Mesenchymal stem cell (in vitro differentiated cells and primary cell): ENCODE measurements at regions not wholly inside any gene's neighbourhood (a gene's known extent, or its start where the extent isn't known, plus 50 kb on each side); places are given as distances from the start of the nearest gene placed in this dataset.
A peak's percentile ranks its signal among the peaks of the same experiment; 100 is the strongest.

Experiments
- DNase-seq: peaks from one replicate; pipeline ENCODE4 v3.0.0-alpha.2; 2013
- H2AFZ ChIP-seq: one replicate; pipeline ENCODE4 v1.6.1; 2013; ENCODE audit warnings: low read depth, mild to moderate bottlenecking, control low read depth, inconsistent platforms, low read length, moderate library complexity
- H2AK5ac ChIP-seq: 2 replicates; pipeline ENCODE4 v1.6.1; 2013; ENCODE audit warnings: low read length, moderate library complexity, mild to moderate bottlenecking, inconsistent platforms; ENCODE audit not compliant: severe bottlenecking
- H2BK120ac ChIP-seq: one replicate; pipeline ENCODE4 v1.6.1; 2013; ENCODE audit warnings: low read depth, mild to moderate bottlenecking, inconsistent platforms, low read length, moderate library complexity
- H2BK12ac ChIP-seq, 2 experiments: one replicate each; pipeline ENCODE4 v1.6.1; 2013; ENCODE audit warnings: inconsistent platforms in 2 of 2, low read length in 2 of 2, mild to moderate bottlenecking in 2 of 2, moderate library complexity in 2 of 2, control low read depth in 1 of 2
- H2BK15ac ChIP-seq: one replicate; pipeline ENCODE4 v1.6.1; 2013; ENCODE audit warnings: mild to moderate bottlenecking, low read depth, inconsistent platforms; ENCODE audit not compliant: poor library complexity, severe bottlenecking
- H2BK5ac ChIP-seq: 2 replicates; pipeline ENCODE4 v1.6.1; 2013; ENCODE audit warnings: low read depth, mild to moderate bottlenecking, low read length, control low read depth, inconsistent platforms; ENCODE audit not compliant: poor library complexity, severe bottlenecking
- H3K14ac ChIP-seq, 2 experiments: one replicate each; pipeline ENCODE4 v1.6.1; 2013; ENCODE audit warnings: inconsistent platforms in 2 of 2, low read length in 2 of 2, control low read depth in 1 of 2, mild to moderate bottlenecking in 1 of 2, moderate library complexity in 1 of 2
- H3K18ac ChIP-seq, 2 experiments: one replicate each; pipeline ENCODE4 v1.6.1; 2013; ENCODE audit warnings: inconsistent platforms in 2 of 2, low read length in 2 of 2, control low read depth in 1 of 2, low read depth in 1 of 2, mild to moderate bottlenecking in 1 of 2
- H3K23ac ChIP-seq, 2 experiments: one replicate each; pipeline ENCODE4 v1.6.1; 2013; ENCODE audit warnings: inconsistent platforms in 2 of 2, low read length in 2 of 2, mild to moderate bottlenecking in 2 of 2, moderate library complexity in 2 of 2, control low read depth in 1 of 2
- H3K27ac ChIP-seq: 2 replicates; pipeline ENCODE4 v1.5.1; 2013; ENCODE audit warnings: mild to moderate bottlenecking, moderate library complexity, low read length, control low read depth, inconsistent platforms; ENCODE audit not compliant: poor library complexity, severe bottlenecking
- H3K27me3 ChIP-seq, 2 experiments: 2 replicates each; pipeline versions ENCODE4 v1.6.1 to v1.7.0; 2013; ENCODE audit warnings: low read length in 2 of 2, mild to moderate bottlenecking in 2 of 2, moderate library complexity in 2 of 2, control low read depth in 1 of 2, inconsistent platforms in 1 of 2; ENCODE audit not compliant: control insufficient read depth in 1 of 2, insufficient read depth in 1 of 2
- H3K36me3 ChIP-seq, 2 experiments: 2 replicates each; pipeline versions ENCODE4 v1.6.1 to v1.7.0; 2013; ENCODE audit warnings: low read length in 2 of 2, control low read depth in 1 of 2, inconsistent platforms in 1 of 2, low read depth in 1 of 2, mild to moderate bottlenecking in 1 of 2; ENCODE audit not compliant: insufficient read depth in 2 of 2, control insufficient read depth in 1 of 2
- H3K4ac ChIP-seq, 2 experiments: one replicate each; pipeline ENCODE4 v1.6.1; 2013; ENCODE audit warnings: inconsistent platforms in 2 of 2, low read length in 2 of 2, mild to moderate bottlenecking in 2 of 2, moderate library complexity in 2 of 2, control low read depth in 1 of 2, low read depth in 1 of 2
- H3K4me1 ChIP-seq: 2 replicates; pipeline ENCODE4 v1.6.1; 2013; ENCODE audit warnings: low read depth, low read length, control low read depth; ENCODE audit not compliant: control insufficient read depth, insufficient read depth
- H3K4me2 ChIP-seq: 2 replicates; pipeline ENCODE4 v1.6.1; 2013; ENCODE audit warnings: low read length, mild to moderate bottlenecking, inconsistent platforms; ENCODE audit not compliant: poor library complexity, severe bottlenecking
- H3K4me3 ChIP-seq, 2 experiments: 2 replicates each; pipeline versions ENCODE4 v1.5.1 to v1.7.0; 2013; ENCODE audit warnings: low read length in 2 of 2, mild to moderate bottlenecking in 2 of 2, control low read depth in 1 of 2, low read depth in 1 of 2; ENCODE audit not compliant: insufficient read depth in 1 of 2
- H3K79me1 ChIP-seq: replicated peaks from 2 replicates; pipeline ENCODE4 v1.6.1; 2013; ENCODE audit warnings: mild to moderate bottlenecking, control low read depth, low read length, inconsistent platforms; ENCODE audit not compliant: poor library complexity, severe bottlenecking
- H3K9ac ChIP-seq: 2 replicates; pipeline ENCODE4 v1.7.0; 2013; ENCODE audit warnings: mild to moderate bottlenecking, low read length, moderate library complexity
- H3K9me3 ChIP-seq: 2 replicates; pipeline ENCODE4 v1.7.0; 2013; ENCODE audit warnings: mild to moderate bottlenecking, low read length; ENCODE audit not compliant: control insufficient read depth
- H4K8ac ChIP-seq: one replicate; pipeline ENCODE4 v1.6.1; 2013; ENCODE audit warnings: inconsistent platforms, mild to moderate bottlenecking, low read length, moderate library complexity
- H4K91ac ChIP-seq: one replicate; pipeline ENCODE4 v1.6.1; 2013; ENCODE audit warnings: mild to moderate bottlenecking, low read length, inconsistent platforms
- WGBS: methylation state at CpG from one replicate; pipeline ENCODE4 v1.1.7; 2013; ENCODE audit warnings: mixed read lengths; 5-methylcytosine and 5-hydroxymethylcytosine counted together

DNA sequence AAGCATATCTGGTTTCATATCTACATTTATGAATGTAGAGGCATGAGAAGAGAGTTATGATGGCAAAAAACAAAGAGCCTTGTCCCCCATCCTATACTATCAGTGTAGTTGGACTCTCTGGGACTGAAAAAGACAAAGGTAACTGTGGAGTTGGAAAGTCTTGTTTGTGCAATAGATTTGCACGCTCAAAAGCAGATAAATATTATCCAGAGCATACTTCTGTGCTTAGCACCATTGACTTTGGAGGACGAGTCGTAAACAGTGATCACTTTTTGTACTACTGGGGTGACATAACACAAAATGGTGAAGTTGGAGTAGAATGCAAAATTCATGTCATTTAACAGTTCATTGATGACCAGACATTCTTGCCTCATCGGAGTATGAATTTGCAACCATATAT, 85.2 kb upstream of the EGFR start:
- Histone ChIP-seq H2BK5ac (no peak overlapping the region), H4K8ac (no peak overlapping the region), H2BK12ac (no peak overlapping the region), H3K79me1 (no peaks in the 10 kb centered on the region), H3K27ac (no peak overlapping the region), H2BK15ac (no peak overlapping the region), H3K27me3 (no peaks in the 10 kb centered on the region), H2BK120ac (no peak overlapping the region), H3K4me1 (no peaks in the 10 kb centered on the region), H3K9me3 (peaks cover 4% of the 10 kb centered on the region), H3K14ac (no peak overlapping the region), H3K23ac (no peak overlapping the region), H3K9ac (peak overlapping the region; percentile 85), H2AFZ (no peak overlapping the region), H3K4ac (no peak overlapping the region), H3K36me3 (no peaks in the 10 kb centered on the region), H4K91ac (no peak overlapping the region), H2AK5ac (no peak overlapping the region), H3K18ac (no peak overlapping the region), H3K4me3 (peak overlapping the region in 1 of 2 experiments; percentile 79), H3K4me2 (peak overlapping the region; percentile 40)
- no peak for DNase-seq
- WGBS: 72% methylated on average over 3 of the region's 4 CpGs

DNA sequence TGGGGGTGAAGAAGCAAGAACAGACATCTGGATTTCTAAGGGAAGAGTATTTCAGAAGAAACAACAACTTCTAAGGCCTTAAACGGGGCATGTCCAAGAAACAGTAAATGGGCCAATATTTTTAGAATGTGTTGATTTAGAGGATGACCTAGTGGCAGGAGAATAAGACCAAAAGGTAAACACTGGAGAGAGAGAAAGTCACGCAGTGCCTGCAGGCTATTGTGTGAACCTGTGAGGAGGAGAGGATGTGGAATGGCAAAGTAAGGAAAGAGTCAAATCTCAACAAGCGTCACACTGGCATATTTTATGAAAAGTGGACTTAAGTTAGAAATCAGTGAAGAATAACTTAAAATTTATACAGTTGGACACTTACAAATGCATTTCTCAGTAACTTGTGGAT, 78.1 kb upstream of the EGFR start:
- no peak overlapping the region for H3K23ac ChIP-seq
- no peaks in the 10 kb centered on the region for H3K9me3 ChIP-seq
- H2AFZ ChIP-seq: no peak overlapping the region
- H2AK5ac ChIP-seq: no peak overlapping the region
- no peak overlapping the region for H3K4ac ChIP-seq
- no peaks in the 10 kb centered on the region for H3K27me3 ChIP-seq
- DNase-seq: no peak
- no peak overlapping the region for H2BK5ac ChIP-seq
- H4K91ac ChIP-seq: no peak overlapping the region
- H3K18ac ChIP-seq: no peak overlapping the region
- 85% methylated on average over 2 of the region's 3 CpGs for WGBS
- no peak overlapping the region for H3K27ac ChIP-seq
- no peak overlapping the region for H2BK15ac ChIP-seq
- no peak overlapping the region for H2BK12ac ChIP-seq
- H3K79me1 ChIP-seq: no peaks in the 10 kb centered on the region
- no peaks in the 10 kb centered on the region for H3K36me3 ChIP-seq
- H3K4me3 ChIP-seq: no peak overlapping the region
- H3K4me1 ChIP-seq: no peaks in the 10 kb centered on the region
- H2BK120ac ChIP-seq: no peak overlapping the region
- no peak overlapping the region for H3K4me2 ChIP-seq
- H3K14ac ChIP-seq: no peak overlapping the region
- no peak overlapping the region for H3K9ac ChIP-seq
- no peak overlapping the region for H4K8ac ChIP-seq

- DNase-seq: no peak
- Histone ChIP-seq H3K4me1 (no peaks in the 10 kb centered on the region), H3K27ac (peak overlapping the region; percentile 34), H4K91ac (no peak overlapping the region), H2AFZ (no peak overlapping the region), H3K4me2 (no peak overlapping the region), H2BK120ac (no peak overlapping the region), H3K36me3 (no peaks in the 10 kb centered on the region), H2BK5ac (no peak overlapping the region), H2AK5ac (no peak overlapping the region), H2BK15ac (no peak overlapping the region), H3K23ac (no peak overlapping the region), H3K4ac (no peak overlapping the region), H3K4me3 (no peak overlapping the region), H2BK12ac (no peak overlapping the region), H3K79me1 (no peaks in the 10 kb centered on the region), H3K14ac (no peak overlapping the region), H3K18ac (no peak overlapping the region), H3K9me3 (no peaks in the 10 kb centered on the region), H3K27me3 (no peaks in the 10 kb centered on the region), H3K9ac (no peak overlapping the region), H4K8ac (no peak overlapping the region)
- 83% methylated on average over 1 of the region's 3 CpGs for whole genome bisulfite sequencing
Observed at GRCh38 chr7:54944179-54944578, 74.6 kb upstream of the EGFR start.

DNA sequence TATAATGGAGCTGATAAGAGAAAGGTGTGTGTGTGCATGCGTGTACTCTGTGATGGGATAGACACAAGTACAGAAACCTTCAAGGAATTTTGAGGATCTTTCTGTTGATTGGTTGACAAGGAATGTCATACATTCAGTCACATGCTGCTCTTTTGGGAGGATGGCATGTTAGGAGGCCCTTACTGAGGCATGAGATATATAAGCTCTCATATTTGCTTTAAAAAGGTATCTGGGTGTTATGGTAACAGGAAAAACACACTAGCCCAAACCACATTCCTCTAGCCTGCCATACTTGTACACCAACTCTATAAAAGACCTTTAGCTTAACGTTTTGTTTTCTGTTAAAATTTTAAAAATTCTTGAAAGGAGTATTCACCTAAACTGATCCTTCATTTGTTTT, 72.5 kb upstream of the EGFR start:
- WGBS: 96% methylated on average over 1 of the region's 2 CpGs
- Histone ChIP-seq H2BK12ac (no peak overlapping the region), H3K4me2 (no peak overlapping the region), H2BK15ac (no peak overlapping the region), H2AFZ (no peak overlapping the region), H3K27me3 (no peaks in the 10 kb centered on the region), H3K27ac (no peak overlapping the region), H3K9me3 (no peaks in the 10 kb centered on the region), H4K91ac (no peak overlapping the region), H2BK120ac (no peak overlapping the region), H2BK5ac (no peak overlapping the region), H3K14ac (no peak overlapping the region), H3K4me1 (no peaks in the 10 kb centered on the region), H3K9ac (no peak overlapping the region), H3K79me1 (no peaks in the 10 kb centered on the region), H3K36me3 (no peaks in the 10 kb centered on the region), H3K18ac (no peak overlapping the region), H4K8ac (no peak overlapping the region), H3K4me3 (no peak overlapping the region), H3K4ac (no peak overlapping the region), H2AK5ac (no peak overlapping the region), H3K23ac (no peak overlapping the region)
- DNase-seq: no peak
